ENCODE measurements at regions not wholly inside any gene's neighbourhood (a gene's known extent, or its start where the extent isn't known, plus 50 kb on each side); places are given as distances from the start of the nearest gene placed in this dataset.
A peak's percentile ranks its signal among the peaks of the same experiment; 100 is the strongest.

- peak; percentile 93 to 97 (median 96) for DNase-seq
- peaks cover 34% of the 10 kb centered on the region for H3K4me1 ChIP-seq
- H3K4me3 ChIP-seq = no peak overlapping the region
- H3K36me3 ChIP-seq (replicated peaks in 1 of 2; ENCODE audit: insufficient read depth in 1 of 2, low read depth in 2 of 2) = no peaks in the 10 kb centered on the region
- ATAC-seq = peak; percentile 96
- no peaks in the 10 kb centered on the region for H3K9me3 ChIP-seq
- 1 to 3% methylated on average over 14 to 27 of the region's 28 CpGs for WGBS, 2 donors
- no peaks in the 10 kb centered on the region for H3K27me3 ChIP-seq
- peak; percentile 52 to 95 (median 89) for TF ChIP-seq CTCF (IDR thresholded peaks at IDR 0.05)
- peak in 1 of 3 donors; percentile 9 for TF ChIP-seq POLR2A (IDR thresholded peaks at IDR 0.05)
- intact Hi-C loops (cut with DNase I) = no loop called here
- H3K27ac ChIP-seq = peak overlapping the region; percentile 84 to 88 (median 85)
Measured at GRCh38 chr14:76947078-76947837, 81.2 kb downstream of the IRF2BPL start.

GRCh38 chr14:76946753-76947077, 81.8 kb downstream of the IRF2BPL start:
- H3K27ac ChIP-seq = peak overlapping the region; percentile 84 to 88 (median 85)
- H3K27me3 ChIP-seq = no peaks in the 10 kb centered on the region
- H3K4me3 ChIP-seq = no peak overlapping the region
- H3K4me1 ChIP-seq = peaks cover 34% of the 10 kb centered on the region
- ATAC-seq (no peak), DNase-seq (no peak)
- TF ChIP-seq POLR2A (IDR thresholded peaks at IDR 0.05) = no peak
- no peak for TF ChIP-seq CTCF (IDR thresholded peaks at IDR 0.05)
- H3K36me3 ChIP-seq (replicated peaks in 1 of 2; ENCODE audit: insufficient read depth in 1 of 2, low read depth in 2 of 2) = no peaks in the 10 kb centered on the region
- intact Hi-C loops (cut with DNase I) = no loop called here
- H3K9me3 ChIP-seq = no peaks in the 10 kb centered on the region
- WGBS, 2 donors = 39 to 43% methylated on average over 5 to 6 of the region's 6 CpGs

- TF ChIP-seq CTCF (IDR thresholded peaks at IDR 0.05) = no peak
- no peak for TF ChIP-seq POLR2A (IDR thresholded peaks at IDR 0.05)
- Histone ChIP-seq H3K9me3 (no peaks in the 10 kb centered on the region), H3K4me1 (peaks cover 18% of the 10 kb centered on the region), H3K27ac (no peak overlapping the region), H3K27me3 (no peaks in the 10 kb centered on the region), H3K4me3 (no peak overlapping the region), H3K36me3 (replicated peaks in 1 of 2; ENCODE audit: insufficient read depth in 1 of 2, low read depth in 2 of 2) (no peaks in the 10 kb centered on the region)
- ATAC-seq = no peak
- 83% methylated on average over 4 of the region's 4 CpGs for WGBS, 2 donors
- intact Hi-C loops (cut with DNase I) = loop anchor here (5.0 kb wide), 1 partner anchor 61 kb away; no protein-coding TSS in a partner anchor
- no peak for DNase-seq
Measured at GRCh38 chr14:76943072-76943471, 85.4 kb downstream of the IRF2BPL start.

GRCh38 chr14:76941946-76942805, 86.3 kb downstream of the IRF2BPL start:
- Histone ChIP-seq H3K9me3 (no peaks in the 10 kb centered on the region), H3K4me3 (no peak overlapping the region), H3K27me3 (no peaks in the 10 kb centered on the region), H3K27ac (no peak overlapping the region), H3K4me1 (peaks cover 9% of the 10 kb centered on the region), H3K36me3 (replicated peaks in 1 of 2; ENCODE audit: insufficient read depth in 1 of 2, low read depth in 2 of 2) (no peaks in the 10 kb centered on the region)
- 76 to 77% methylated on average over 10 to 12 of the region's 12 CpGs for WGBS, 2 donors
- no peak for ATAC-seq
- TF ChIP-seq CTCF (IDR thresholded peaks at IDR 0.05) = no peak
- TF ChIP-seq POLR2A (IDR thresholded peaks at IDR 0.05) = no peak
- intact Hi-C loops (cut with DNase I) = loop anchor here (5.0 kb wide), 1 partner anchor 60 kb away; no protein-coding TSS in a partner anchor
- no peak for DNase-seq

Measured in body of pancreas (tissue), 4 donors.